ENCODE measurements at regions not wholly inside any gene's neighbourhood (a gene's known extent, or its start where the extent isn't known, plus 50 kb on each side); places are given as distances from the start of the nearest gene placed in this dataset.

DNA sequence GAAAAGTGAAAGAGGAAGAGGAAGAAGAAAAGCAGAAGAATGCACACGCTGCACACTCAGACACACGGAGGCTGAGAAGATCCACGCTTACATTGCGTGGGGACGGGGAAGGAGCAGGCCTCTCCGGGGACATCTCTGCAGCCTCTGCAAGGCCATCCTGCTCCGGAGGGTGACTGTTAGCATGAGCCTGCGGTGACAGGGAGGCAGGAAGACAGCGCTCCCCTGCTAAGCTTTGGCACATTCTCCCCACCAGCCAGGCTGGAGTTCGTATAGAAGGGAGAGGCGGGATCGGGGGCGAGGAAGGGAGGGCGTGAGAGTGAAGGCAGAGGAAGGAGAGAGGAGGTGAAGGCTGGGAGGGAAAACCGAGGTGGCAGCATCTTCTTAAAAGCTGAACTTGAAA lies 366.0 kb upstream of the SHH start:
- no peak for DNase-seq (ENCODE audit: low spot score)
- Histone ChIP-seq H3K27me3 (no peaks in the 10 kb centered on the region), H3K9me3 (ENCODE audit: low read depth) (no peaks in the 10 kb centered on the region), H3K27ac (no peak overlapping the region), H3K4me2 (no peak overlapping the region), H3K4me3 (no peak overlapping the region), H3K4me1 (ENCODE audit: insufficient read depth) (no peaks in the 10 kb centered on the region), H4K20me1 (ENCODE audit: insufficient read depth, poor library complexity, severe bottlenecking) (no peaks in the 10 kb centered on the region), H3K36me3 (replicated peaks; ENCODE audit: insufficient read depth, low read depth) (no peaks in the 10 kb centered on the region), H2AFZ (no peak overlapping the region), H3K79me2 (no peaks in the 10 kb centered on the region), H3K9me2 (replicated peaks; ENCODE audit: insufficient read depth) (no peaks in the 10 kb centered on the region)
- no peak for TF ChIP-seq EZH2 (IDR thresholded peaks at IDR 0.05; ENCODE audit: borderline replicate concordance)
- TF ChIP-seq EZH2phosphoT487 (IDR thresholded peaks at IDR 0.05; ENCODE audit: low read depth, severe bottlenecking, unreplicated experiment), result no peak
- TF ChIP-seq, protein P1, sequence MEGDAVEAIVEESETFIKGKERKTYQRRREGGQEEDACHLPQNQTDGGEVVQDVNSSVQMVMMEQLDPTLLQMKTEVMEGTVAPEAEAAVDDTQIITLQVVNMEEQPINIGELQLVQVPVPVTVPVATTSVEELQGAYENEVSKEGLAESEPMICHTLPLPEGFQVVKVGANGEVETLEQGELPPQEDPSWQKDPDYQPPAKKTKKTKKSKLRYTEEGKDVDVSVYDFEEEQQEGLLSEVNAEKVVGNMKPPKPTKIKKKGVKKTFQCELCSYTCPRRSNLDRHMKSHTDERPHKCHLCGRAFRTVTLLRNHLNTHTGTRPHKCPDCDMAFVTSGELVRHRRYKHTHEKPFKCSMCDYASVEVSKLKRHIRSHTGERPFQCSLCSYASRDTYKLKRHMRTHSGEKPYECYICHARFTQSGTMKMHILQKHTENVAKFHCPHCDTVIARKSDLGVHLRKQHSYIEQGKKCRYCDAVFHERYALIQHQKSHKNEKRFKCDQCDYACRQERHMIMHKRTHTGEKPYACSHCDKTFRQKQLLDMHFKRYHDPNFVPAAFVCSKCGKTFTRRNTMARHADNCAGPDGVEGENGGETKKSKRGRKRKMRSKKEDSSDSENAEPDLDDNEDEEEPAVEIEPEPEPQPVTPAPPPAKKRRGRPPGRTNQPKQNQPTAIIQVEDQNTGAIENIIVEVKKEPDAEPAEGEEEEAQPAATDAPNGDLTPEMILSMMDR (IDR thresholded peaks at IDR 0.05; ENCODE audit: poor library complexity), result no peak
- WGBS (ENCODE audit: low lambda C conversion rate, missing lambda C conversion rate), result 86% methylated on average over 15 of the region's 15 CpGs

DNA sequence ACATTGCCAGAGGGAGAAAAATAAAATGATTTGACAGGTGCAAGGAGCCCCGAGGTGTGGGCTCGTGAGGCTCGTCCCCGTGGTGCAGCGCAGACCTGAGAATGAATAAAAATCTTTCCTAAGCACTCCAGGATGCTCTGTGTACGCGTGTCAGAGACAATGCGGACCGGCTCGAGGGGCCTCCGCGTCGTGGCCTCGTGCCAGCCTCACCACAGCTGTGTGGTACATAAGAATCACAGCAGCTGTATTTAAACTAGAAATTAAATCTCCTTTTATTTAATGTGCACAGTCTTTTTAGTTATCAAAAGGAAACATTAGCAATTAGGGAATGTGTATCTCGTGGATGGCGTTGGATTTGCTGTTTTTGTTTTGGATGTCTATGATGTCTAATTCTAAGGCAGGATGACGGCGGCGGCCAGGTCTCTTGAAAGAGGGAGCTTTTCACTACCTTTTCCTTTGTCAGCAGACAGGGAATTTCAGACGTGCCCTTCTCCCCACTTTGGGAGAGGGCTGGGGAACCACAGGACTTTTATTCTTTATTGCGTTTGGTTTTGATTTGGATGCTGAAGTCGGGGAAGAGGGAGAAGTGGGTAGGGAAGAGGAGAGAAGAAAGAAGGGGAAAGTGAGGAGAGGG lies 365.3 kb upstream of the SHH start:
- no peaks in the 10 kb centered on the region for H3K4me1 ChIP-seq (ENCODE audit: insufficient read depth)
- no peak overlapping the region for H2AFZ ChIP-seq
- no peak for DNase-seq (ENCODE audit: low spot score)
- no peaks in the 10 kb centered on the region for H3K27me3 ChIP-seq
- no peaks in the 10 kb centered on the region for H3K9me3 ChIP-seq (ENCODE audit: low read depth)
- H3K4me3 ChIP-seq, result no peak overlapping the region
- no peaks in the 10 kb centered on the region for H3K79me2 ChIP-seq
- no peaks in the 10 kb centered on the region for H4K20me1 ChIP-seq (ENCODE audit: insufficient read depth, poor library complexity, severe bottlenecking)
- no peak overlapping the region for H3K27ac ChIP-seq
- no peak for TF ChIP-seq EZH2 (IDR thresholded peaks at IDR 0.05; ENCODE audit: borderline replicate concordance)
- TF ChIP-seq, protein P1 (IDR thresholded peaks at IDR 0.05; ENCODE audit: poor library complexity), result no peak
- no peak for TF ChIP-seq EZH2phosphoT487 (IDR thresholded peaks at IDR 0.05; ENCODE audit: low read depth, severe bottlenecking, unreplicated experiment)
- H3K9me2 ChIP-seq (replicated peaks; ENCODE audit: insufficient read depth), result no peaks in the 10 kb centered on the region
- no peaks in the 10 kb centered on the region for H3K36me3 ChIP-seq (replicated peaks; ENCODE audit: insufficient read depth, low read depth)
- H3K4me2 ChIP-seq, result no peak overlapping the region
- WGBS (ENCODE audit: low lambda C conversion rate, missing lambda C conversion rate), result 83% methylated on average over 22 of the region's 22 CpGs

DNA sequence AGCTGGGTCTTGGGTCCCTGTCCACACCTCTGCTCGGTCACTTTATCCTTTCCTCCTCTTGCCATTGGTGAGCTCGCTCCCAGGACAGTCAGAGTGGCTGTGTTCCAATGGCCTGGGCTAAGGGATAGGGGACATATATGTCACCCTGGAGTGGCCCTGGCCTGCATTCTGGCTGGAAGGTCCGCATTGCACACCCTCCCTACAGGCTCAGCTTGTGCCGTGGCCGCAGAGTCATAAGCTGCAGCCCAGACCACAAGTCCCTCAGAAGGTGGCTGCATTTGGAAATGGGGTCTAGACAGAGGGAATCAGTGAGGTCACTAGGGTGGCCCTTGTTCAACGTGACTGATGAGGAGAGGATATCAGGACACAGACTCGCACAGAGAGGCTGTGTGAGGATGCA lies 363.8 kb upstream of the SHH start:
- DNase-seq (ENCODE audit: low spot score), result no peak
- no peaks in the 10 kb centered on the region for H4K20me1 ChIP-seq (ENCODE audit: insufficient read depth, poor library complexity, severe bottlenecking)
- no peaks in the 10 kb centered on the region for H3K9me2 ChIP-seq (replicated peaks; ENCODE audit: insufficient read depth)
- TF ChIP-seq EZH2phosphoT487 (IDR thresholded peaks at IDR 0.05; ENCODE audit: low read depth, severe bottlenecking, unreplicated experiment) (no peak), EZH2 (IDR thresholded peaks at IDR 0.05; ENCODE audit: borderline replicate concordance) (no peak)
- TF ChIP-seq, protein P1 (IDR thresholded peaks at IDR 0.05; ENCODE audit: poor library complexity), result no peak
- no peaks in the 10 kb centered on the region for H3K27me3 ChIP-seq
- no peaks in the 10 kb centered on the region for H3K79me2 ChIP-seq
- H3K4me3 ChIP-seq, result no peak overlapping the region
- 89% methylated on average over 7 of the region's 7 CpGs for WGBS (ENCODE audit: low lambda C conversion rate, missing lambda C conversion rate)
- H2AFZ ChIP-seq, result no peak overlapping the region
- H3K36me3 ChIP-seq (replicated peaks; ENCODE audit: insufficient read depth, low read depth), result no peaks in the 10 kb centered on the region
- no peaks in the 10 kb centered on the region for H3K9me3 ChIP-seq (ENCODE audit: low read depth)
- H3K4me2 ChIP-seq, result no peak overlapping the region
- H3K4me1 ChIP-seq (ENCODE audit: insufficient read depth), result no peaks in the 10 kb centered on the region
- no peak overlapping the region for H3K27ac ChIP-seq

All from hepatocyte (in vitro differentiated cells).